WTC11 (cell line): ENCODE measurements at regions not wholly inside any gene's neighbourhood (a gene's known extent, or its start where the extent isn't known, plus 50 kb on each side); places are given as distances from the start of the nearest gene placed in this dataset.

ENCODE experiments used
- ATAC-seq: fragments of 200-7000 bp; cut with Tn5 transposase; 2 replicates; pipeline ENCODE4 v1.10.0; 2021; ENCODE audit warnings: mild to moderate bottlenecking, moderate library complexity
- CTCF ChIA-PET: fragments of 300-600 bp; sonication (Branson Sonifier 250); formaldehyde crosslinking; loops from one replicate; lab custom pipeline; 2021; ENCODE audit warnings: antibody characterized with exemption; lab: Charles Lee
- POLR2A ChIA-PET: fragments of 350-600 bp; sonication (Branson Sonifier 250); formaldehyde crosslinking; loops from one replicate; lab custom pipeline; 2021; ENCODE audit warnings: antibody characterized with exemption; lab: Charles Lee
- DNase-seq: peaks from one replicate; pipeline ENCODE4 v3.0.0; 2021; ENCODE audit warnings: low spot score
- H3K27ac Mint-ChIP-seq: 2 replicates; pipeline ENCODE4 v1.8.0; 2021; ENCODE audit warnings: mixed read lengths
- H3K27me3 Mint-ChIP-seq: 2 replicates; pipeline ENCODE4 v1.8.0; 2021; ENCODE audit warnings: low read depth, mild to moderate bottlenecking, moderate library complexity, mixed read lengths
- H3K36me3 Mint-ChIP-seq: 2 replicates; pipeline ENCODE4 v1.8.0; 2021; ENCODE audit warnings: mixed read lengths
- H3K4me1 Mint-ChIP-seq: 2 replicates; pipeline ENCODE4 v1.8.0; 2022; ENCODE audit warnings: mixed read lengths
- H3K4me3 Mint-ChIP-seq: 2 replicates; pipeline ENCODE4 v1.8.0; 2021; ENCODE audit warnings: mild to moderate bottlenecking, moderate library complexity, mixed read lengths
- H3K9me3 Mint-ChIP-seq: 2 replicates; pipeline ENCODE4 v1.8.0; 2021; ENCODE audit warnings: mixed read lengths
- ATF1 ChIP-seq: sonication (generic); formaldehyde crosslinking; IDR thresholded peaks from 2 replicates; pipeline ENCODE4 v1.8.1; 2023; ENCODE audit warnings: mild to moderate bottlenecking, moderate library complexity, missing genetic modification reagents
- CREM ChIP-seq: sonication (generic); formaldehyde crosslinking; IDR thresholded peaks from 2 replicates; pipeline ENCODE4 v1.8.1; 2022; ENCODE audit warnings: mild to moderate bottlenecking, missing genetic modification reagents, moderate library complexity
- ESRRA ChIP-seq: sonication (generic); formaldehyde crosslinking; IDR thresholded peaks from 2 replicates; pipeline ENCODE4 v1.8.1; 2022; ENCODE audit warnings: mild to moderate bottlenecking, missing genetic modification reagents, borderline replicate concordance
- FOXP1 ChIP-seq: sonication (generic); formaldehyde crosslinking; IDR thresholded peaks from 2 replicates; pipeline ENCODE4 v1.8.0; 2022; ENCODE audit warnings: missing genetic modification reagents, mild to moderate bottlenecking, moderate library complexity, borderline replicate concordance
- HMGA2 ChIP-seq: fragments of 250-450 bp; sonication (Bioruptor Pico); IDR thresholded peaks from 2 replicates; pipeline ENCODE4 v1.4.0; 2021; ENCODE audit warnings: mild to moderate bottlenecking, moderate library complexity
- JUN ChIP-seq: sonication (generic); formaldehyde crosslinking; IDR thresholded peaks from 2 replicates; pipeline ENCODE4 v1.8.0; 2023; ENCODE audit warnings: mild to moderate bottlenecking, missing genetic modification reagents
- KAT7 ChIP-seq: sonication (generic); formaldehyde crosslinking; IDR thresholded peaks from 2 replicates; pipeline ENCODE4 v1.8.1; 2023; ENCODE audit warnings: missing genetic modification reagents, mild to moderate bottlenecking, borderline replicate concordance
- MYBL2 ChIP-seq: sonication (generic); formaldehyde crosslinking; IDR thresholded peaks from 2 replicates; pipeline ENCODE4 v1.8.1; 2023; ENCODE audit warnings: mild to moderate bottlenecking, moderate library complexity, missing genetic modification reagents
- NFATC4 ChIP-seq: fragments of 250-450 bp; sonication (Bioruptor Pico); IDR thresholded peaks from 2 replicates; pipeline ENCODE4 v1.9.0; 2021; ENCODE audit warnings: mild to moderate bottlenecking
- NFE2L1 ChIP-seq: sonication (generic); formaldehyde crosslinking; IDR thresholded peaks from 2 replicates; pipeline ENCODE4 v1.8.1; 2023; ENCODE audit warnings: missing genetic modification reagents
- PRRX2 ChIP-seq: fragments of 250-450 bp; sonication (Bioruptor Pico); IDR thresholded peaks from 2 replicates; pipeline ENCODE4 v1.8.0; 2021; ENCODE audit warnings: mild to moderate bottlenecking
- SP1 ChIP-seq: sonication (generic); formaldehyde crosslinking; conservative IDR thresholded peaks from 2 replicates; pipeline ENCODE4 v1.8.1; 2022; ENCODE audit warnings: missing genetic modification reagents
- ZBTB21 ChIP-seq: sonication (generic); formaldehyde crosslinking; IDR thresholded peaks from 2 replicates; pipeline ENCODE4 v1.8.1; 2023; ENCODE audit warnings: mild to moderate bottlenecking, missing genetic modification reagents, borderline replicate concordance
- ZNF317 ChIP-seq: sonication (generic); formaldehyde crosslinking; IDR thresholded peaks from 2 replicates; pipeline ENCODE4 v1.8.1; 2023; ENCODE audit warnings: low read depth, mild to moderate bottlenecking, moderate library complexity, missing genetic modification reagents, borderline replicate concordance
- TF ChIP-seq, protein P1 (sequence below): fragments of 250-450 bp; sonication (Bioruptor Pico); IDR thresholded peaks from 2 replicates; pipeline ENCODE4 v1.9.0; 2021; ENCODE audit warnings: mild to moderate bottlenecking, borderline replicate concordance
- TF ChIP-seq, protein P2 (sequence below): sonication (generic); formaldehyde crosslinking; IDR thresholded peaks from 2 replicates; pipeline ENCODE4 v1.8.1; 2022; ENCODE audit warnings: low read depth, mild to moderate bottlenecking, moderate library complexity, missing genetic modification reagents, borderline replicate concordance
- TF ChIP-seq, protein P3 (sequence below): sonication (generic); formaldehyde crosslinking; IDR thresholded peaks from 2 replicates; pipeline ENCODE4 v1.8.0; 2023; ENCODE audit warnings: missing genetic modification reagents
- TF ChIP-seq, protein P4 (sequence below): sonication (generic); formaldehyde crosslinking; IDR thresholded peaks from 2 replicates; pipeline ENCODE4 v1.8.1; 2022; ENCODE audit warnings: low read depth, missing genetic modification reagents, borderline replicate concordance
- TF ChIP-seq, protein P5 (sequence below): sonication (generic); formaldehyde crosslinking; conservative IDR thresholded peaks from 2 replicates; pipeline ENCODE4 v1.8.1; 2023; ENCODE audit warnings: mild to moderate bottlenecking, low read depth, missing genetic modification reagents, moderate library complexity
- TF ChIP-seq, protein P6 (sequence below): sonication (generic); formaldehyde crosslinking; IDR thresholded peaks from 2 replicates; pipeline ENCODE4 v1.8.1; 2022; ENCODE audit warnings: missing genetic modification reagents, borderline replicate concordance
- TF ChIP-seq, protein P7 (sequence below): fragments of 250-450 bp; sonication (Bioruptor Pico); IDR thresholded peaks from 2 replicates; pipeline ENCODE4 v1.9.0; 2021; ENCODE audit warnings: mild to moderate bottlenecking
- TF ChIP-seq, protein P8 (sequence below): fragments of 250-450 bp; sonication (Bioruptor Pico); IDR thresholded peaks from 2 replicates; pipeline ENCODE4 v2.1.2; 2022; ENCODE audit warnings: mild to moderate bottlenecking, moderate library complexity

DNA sequence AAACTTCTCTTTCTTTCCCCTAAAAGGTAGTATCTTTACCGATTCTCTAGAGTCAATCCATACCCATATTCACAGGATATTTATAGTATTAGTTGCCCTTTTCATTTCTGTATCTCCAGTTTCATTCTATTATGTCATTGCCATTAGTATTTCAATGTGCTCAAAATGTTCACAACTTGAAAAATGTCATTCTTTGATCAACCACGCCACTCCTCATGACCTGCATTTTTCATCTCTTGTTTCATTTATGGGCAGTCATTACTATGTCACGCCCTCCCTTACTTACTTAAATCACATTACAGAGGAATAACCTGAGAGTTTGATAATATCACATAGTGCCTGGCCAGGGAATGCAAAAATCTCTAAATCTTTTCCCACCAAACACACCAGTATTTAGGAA lies 427.3 kb upstream of the GJE1 start (continued):
- TF ChIP-seq, protein P1, sequence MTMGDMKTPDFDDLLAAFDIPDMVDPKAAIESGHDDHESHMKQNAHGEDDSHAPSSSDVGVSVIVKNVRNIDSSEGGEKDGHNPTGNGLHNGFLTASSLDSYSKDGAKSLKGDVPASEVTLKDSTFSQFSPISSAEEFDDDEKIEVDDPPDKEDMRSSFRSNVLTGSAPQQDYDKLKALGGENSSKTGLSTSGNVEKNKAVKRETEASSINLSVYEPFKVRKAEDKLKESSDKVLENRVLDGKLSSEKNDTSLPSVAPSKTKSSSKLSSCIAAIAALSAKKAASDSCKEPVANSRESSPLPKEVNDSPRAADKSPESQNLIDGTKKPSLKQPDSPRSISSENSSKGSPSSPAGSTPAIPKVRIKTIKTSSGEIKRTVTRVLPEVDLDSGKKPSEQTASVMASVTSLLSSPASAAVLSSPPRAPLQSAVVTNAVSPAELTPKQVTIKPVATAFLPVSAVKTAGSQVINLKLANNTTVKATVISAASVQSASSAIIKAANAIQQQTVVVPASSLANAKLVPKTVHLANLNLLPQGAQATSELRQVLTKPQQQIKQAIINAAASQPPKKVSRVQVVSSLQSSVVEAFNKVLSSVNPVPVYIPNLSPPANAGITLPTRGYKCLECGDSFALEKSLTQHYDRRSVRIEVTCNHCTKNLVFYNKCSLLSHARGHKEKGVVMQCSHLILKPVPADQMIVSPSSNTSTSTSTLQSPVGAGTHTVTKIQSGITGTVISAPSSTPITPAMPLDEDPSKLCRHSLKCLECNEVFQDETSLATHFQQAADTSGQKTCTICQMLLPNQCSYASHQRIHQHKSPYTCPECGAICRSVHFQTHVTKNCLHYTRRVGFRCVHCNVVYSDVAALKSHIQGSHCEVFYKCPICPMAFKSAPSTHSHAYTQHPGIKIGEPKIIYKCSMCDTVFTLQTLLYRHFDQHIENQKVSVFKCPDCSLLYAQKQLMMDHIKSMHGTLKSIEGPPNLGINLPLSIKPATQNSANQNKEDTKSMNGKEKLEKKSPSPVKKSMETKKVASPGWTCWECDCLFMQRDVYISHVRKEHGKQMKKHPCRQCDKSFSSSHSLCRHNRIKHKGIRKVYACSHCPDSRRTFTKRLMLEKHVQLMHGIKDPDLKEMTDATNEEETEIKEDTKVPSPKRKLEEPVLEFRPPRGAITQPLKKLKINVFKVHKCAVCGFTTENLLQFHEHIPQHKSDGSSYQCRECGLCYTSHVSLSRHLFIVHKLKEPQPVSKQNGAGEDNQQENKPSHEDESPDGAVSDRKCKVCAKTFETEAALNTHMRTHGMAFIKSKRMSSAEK (CRISPR knock-in tag): no peak
- TF ChIP-seq, protein P2, sequence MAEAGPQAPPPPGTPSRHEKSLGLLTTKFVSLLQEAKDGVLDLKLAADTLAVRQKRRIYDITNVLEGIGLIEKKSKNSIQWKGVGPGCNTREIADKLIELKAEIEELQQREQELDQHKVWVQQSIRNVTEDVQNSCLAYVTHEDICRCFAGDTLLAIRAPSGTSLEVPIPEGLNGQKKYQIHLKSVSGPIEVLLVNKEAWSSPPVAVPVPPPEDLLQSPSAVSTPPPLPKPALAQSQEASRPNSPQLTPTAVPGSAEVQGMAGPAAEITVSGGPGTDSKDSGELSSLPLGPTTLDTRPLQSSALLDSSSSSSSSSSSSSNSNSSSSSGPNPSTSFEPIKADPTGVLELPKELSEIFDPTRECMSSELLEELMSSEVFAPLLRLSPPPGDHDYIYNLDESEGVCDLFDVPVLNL (CRISPR knock-in tag): no peak
- TF ChIP-seq HMGA2 (CRISPR knock-in tag) (no peak), PRRX2 (CRISPR knock-in tag) (no peak), SP1 (no peak), CREM (CRISPR knock-in tag) (no peak), KAT7 (CRISPR knock-in tag) (no peak), NFATC4 (CRISPR knock-in tag) (no peak), ATF1 (CRISPR knock-in tag) (no peak)
- TF ChIP-seq, protein P3, sequence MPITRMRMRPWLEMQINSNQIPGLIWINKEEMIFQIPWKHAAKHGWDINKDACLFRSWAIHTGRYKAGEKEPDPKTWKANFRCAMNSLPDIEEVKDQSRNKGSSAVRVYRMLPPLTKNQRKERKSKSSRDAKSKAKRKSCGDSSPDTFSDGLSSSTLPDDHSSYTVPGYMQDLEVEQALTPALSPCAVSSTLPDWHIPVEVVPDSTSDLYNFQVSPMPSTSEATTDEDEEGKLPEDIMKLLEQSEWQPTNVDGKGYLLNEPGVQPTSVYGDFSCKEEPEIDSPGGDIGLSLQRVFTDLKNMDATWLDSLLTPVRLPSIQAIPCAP (CRISPR knock-in tag): no peak

DNA sequence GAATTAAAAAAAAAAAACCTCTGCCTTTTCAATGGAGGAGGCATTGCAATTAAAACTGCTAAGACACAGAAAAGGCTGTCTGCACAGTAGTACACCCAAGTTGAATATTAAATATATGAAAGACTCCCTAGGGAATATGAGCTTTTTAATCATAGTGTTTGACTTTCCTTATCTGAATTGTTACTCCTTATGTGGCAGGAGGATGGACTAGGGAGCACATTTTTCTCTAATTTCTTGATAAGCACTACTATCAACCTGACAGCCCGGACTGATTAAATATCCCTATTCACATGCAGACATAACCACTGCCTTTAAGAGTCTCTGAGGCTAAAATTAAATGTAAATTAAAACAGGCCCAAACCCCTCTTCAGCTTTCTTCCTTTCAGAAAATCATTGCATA lies 428.6 kb upstream of the GJE1 start:
- Mint-ChIP-seq H3K27ac (no peak overlapping the region), H3K4me3 (no peak overlapping the region), H3K36me3 (no peaks in the 10 kb centered on the region), H3K9me3 (no peaks in the 10 kb centered on the region), H3K27me3 (no peaks in the 10 kb centered on the region), H3K4me1 (no peaks in the 10 kb centered on the region)
- TF ChIP-seq, protein P4, sequence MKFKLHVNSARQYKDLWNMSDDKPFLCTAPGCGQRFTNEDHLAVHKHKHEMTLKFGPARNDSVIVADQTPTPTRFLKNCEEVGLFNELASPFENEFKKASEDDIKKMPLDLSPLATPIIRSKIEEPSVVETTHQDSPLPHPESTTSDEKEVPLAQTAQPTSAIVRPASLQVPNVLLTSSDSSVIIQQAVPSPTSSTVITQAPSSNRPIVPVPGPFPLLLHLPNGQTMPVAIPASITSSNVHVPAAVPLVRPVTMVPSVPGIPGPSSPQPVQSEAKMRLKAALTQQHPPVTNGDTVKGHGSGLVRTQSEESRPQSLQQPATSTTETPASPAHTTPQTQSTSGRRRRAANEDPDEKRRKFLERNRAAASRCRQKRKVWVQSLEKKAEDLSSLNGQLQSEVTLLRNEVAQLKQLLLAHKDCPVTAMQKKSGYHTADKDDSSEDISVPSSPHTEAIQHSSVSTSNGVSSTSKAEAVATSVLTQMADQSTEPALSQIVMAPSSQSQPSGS (CRISPR knock-in tag): no peak
- no peak for TF ChIP-seq HMGA2 (CRISPR knock-in tag)
- TF ChIP-seq ZBTB21 (CRISPR knock-in tag): no peak
- TF ChIP-seq ZNF317 (CRISPR knock-in tag): no peak
- TF ChIP-seq, protein P5, sequence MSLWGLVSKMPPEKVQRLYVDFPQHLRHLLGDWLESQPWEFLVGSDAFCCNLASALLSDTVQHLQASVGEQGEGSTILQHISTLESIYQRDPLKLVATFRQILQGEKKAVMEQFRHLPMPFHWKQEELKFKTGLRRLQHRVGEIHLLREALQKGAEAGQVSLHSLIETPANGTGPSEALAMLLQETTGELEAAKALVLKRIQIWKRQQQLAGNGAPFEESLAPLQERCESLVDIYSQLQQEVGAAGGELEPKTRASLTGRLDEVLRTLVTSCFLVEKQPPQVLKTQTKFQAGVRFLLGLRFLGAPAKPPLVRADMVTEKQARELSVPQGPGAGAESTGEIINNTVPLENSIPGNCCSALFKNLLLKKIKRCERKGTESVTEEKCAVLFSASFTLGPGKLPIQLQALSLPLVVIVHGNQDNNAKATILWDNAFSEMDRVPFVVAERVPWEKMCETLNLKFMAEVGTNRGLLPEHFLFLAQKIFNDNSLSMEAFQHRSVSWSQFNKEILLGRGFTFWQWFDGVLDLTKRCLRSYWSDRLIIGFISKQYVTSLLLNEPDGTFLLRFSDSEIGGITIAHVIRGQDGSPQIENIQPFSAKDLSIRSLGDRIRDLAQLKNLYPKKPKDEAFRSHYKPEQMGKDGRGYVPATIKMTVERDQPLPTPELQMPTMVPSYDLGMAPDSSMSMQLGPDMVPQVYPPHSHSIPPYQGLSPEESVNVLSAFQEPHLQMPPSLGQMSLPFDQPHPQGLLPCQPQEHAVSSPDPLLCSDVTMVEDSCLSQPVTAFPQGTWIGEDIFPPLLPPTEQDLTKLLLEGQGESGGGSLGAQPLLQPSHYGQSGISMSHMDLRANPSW (CRISPR knock-in tag): no peak
- TF ChIP-seq, protein P6, sequence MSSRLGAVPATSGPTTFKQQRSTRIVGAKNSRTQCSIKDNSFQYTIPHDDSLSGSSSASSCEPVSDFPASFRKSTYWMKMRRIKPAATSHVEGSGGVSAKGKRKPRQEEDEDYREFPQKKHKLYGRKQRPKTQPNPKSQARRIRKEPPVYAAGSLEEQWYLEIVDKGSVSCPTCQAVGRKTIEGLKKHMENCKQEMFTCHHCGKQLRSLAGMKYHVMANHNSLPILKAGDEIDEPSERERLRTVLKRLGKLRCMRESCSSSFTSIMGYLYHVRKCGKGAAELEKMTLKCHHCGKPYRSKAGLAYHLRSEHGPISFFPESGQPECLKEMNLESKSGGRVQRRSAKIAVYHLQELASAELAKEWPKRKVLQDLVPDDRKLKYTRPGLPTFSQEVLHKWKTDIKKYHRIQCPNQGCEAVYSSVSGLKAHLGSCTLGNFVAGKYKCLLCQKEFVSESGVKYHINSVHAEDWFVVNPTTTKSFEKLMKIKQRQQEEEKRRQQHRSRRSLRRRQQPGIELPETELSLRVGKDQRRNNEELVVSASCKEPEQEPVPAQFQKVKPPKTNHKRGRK (CRISPR knock-in tag): no peak
- TF ChIP-seq ESRRA (CRISPR knock-in tag): no peak
- TF ChIP-seq, protein P7, sequence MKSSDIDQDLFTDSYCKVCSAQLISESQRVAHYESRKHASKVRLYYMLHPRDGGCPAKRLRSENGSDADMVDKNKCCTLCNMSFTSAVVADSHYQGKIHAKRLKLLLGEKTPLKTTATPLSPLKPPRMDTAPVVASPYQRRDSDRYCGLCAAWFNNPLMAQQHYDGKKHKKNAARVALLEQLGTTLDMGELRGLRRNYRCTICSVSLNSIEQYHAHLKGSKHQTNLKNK: no peak
- TF ChIP-seq, protein P8, sequence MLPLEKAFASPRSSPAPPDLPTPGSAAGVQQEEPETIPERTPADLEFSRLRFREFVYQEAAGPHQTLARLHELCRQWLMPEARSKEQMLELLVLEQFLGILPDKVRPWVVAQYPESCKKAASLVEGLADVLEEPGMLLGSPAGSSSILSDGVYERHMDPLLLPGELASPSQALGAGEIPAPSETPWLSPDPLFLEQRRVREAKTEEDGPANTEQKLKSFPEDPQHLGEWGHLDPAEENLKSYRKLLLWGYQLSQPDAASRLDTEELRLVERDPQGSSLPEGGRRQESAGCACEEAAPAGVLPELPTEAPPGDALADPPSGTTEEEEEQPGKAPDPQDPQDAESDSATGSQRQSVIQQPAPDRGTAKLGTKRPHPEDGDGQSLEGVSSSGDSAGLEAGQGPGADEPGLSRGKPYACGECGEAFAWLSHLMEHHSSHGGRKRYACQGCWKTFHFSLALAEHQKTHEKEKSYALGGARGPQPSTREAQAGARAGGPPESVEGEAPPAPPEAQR (CRISPR knock-in tag): no peak
- TF ChIP-seq JUN (CRISPR knock-in tag): no peak
- TF ChIP-seq NFATC4 (CRISPR knock-in tag): no peak
- no peak for TF ChIP-seq NFE2L1 (CRISPR knock-in tag)
- TF ChIP-seq FOXP1 (CRISPR knock-in tag): no peak
- TF ChIP-seq CREM (CRISPR knock-in tag): no peak
- no peak for TF ChIP-seq MYBL2 (CRISPR knock-in tag)
- CTCF ChIA-PET: no interaction called here
- DNase-seq (no peak), ATAC-seq (no peak)
- POLR2A ChIA-PET: no interaction called here
